ENCODE measurements at regions not wholly inside any gene's neighbourhood (a gene's known extent, or its start where the extent isn't known, plus 50 kb on each side); places are given as distances from the start of the nearest gene placed in this dataset.

DNA sequence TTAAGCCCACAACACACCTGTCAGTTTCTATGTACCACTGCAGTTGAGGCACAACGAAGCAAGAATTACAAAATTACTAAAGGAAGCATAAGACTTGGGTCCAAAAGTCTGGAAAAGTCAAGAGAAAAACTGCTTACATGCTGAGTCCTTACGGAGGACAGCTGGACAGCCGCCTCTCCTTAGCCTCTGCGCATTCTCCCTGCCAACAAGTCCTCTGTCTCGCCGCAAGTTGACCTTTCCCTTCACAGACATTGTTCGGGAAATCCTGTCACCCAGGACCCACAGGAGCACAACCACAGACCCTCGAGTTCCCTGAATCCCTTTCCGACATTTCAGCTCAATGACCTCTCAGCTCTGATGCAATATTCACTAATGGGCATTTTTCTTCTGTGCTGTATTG, 525.4 kb upstream of the SALL3 start:
- TF ChIP-seq, protein P1, sequence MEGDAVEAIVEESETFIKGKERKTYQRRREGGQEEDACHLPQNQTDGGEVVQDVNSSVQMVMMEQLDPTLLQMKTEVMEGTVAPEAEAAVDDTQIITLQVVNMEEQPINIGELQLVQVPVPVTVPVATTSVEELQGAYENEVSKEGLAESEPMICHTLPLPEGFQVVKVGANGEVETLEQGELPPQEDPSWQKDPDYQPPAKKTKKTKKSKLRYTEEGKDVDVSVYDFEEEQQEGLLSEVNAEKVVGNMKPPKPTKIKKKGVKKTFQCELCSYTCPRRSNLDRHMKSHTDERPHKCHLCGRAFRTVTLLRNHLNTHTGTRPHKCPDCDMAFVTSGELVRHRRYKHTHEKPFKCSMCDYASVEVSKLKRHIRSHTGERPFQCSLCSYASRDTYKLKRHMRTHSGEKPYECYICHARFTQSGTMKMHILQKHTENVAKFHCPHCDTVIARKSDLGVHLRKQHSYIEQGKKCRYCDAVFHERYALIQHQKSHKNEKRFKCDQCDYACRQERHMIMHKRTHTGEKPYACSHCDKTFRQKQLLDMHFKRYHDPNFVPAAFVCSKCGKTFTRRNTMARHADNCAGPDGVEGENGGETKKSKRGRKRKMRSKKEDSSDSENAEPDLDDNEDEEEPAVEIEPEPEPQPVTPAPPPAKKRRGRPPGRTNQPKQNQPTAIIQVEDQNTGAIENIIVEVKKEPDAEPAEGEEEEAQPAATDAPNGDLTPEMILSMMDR (conservative IDR thresholded peaks at IDR 0.05; ENCODE audit: low read depth, low read length), result no peak
- no peak for TF ChIP-seq EZH2 (IDR thresholded peaks at IDR 0.05; ENCODE audit: borderline replicate concordance, low read depth, low read length, poor library complexity, severe bottlenecking)
